Small intestine (tissue), 7 donors: ENCODE measurements at regions not wholly inside any gene's neighbourhood (a gene's known extent, or its start where the extent isn't known, plus 50 kb on each side); places are given as distances from the start of the nearest gene placed in this dataset.

ENCODE experiments used
- DNase-seq, 2 donors: peaks; one replicate each; pipeline versions ENCODE4 v3.0.0 to v3.0.0-alpha.2; 2013
- FAIRE-seq: peaks from 2 replicates; lab custom pipeline; 2012; peaks lifted over from hg19 to GRCh38; lab: Jason Lieb, UNC
- H3K27ac ChIP-seq, 3 donors: one replicate each; pipeline ENCODE4 v1.5.1; 2013; ENCODE audit warnings: low read length in 2 of 3, mild to moderate bottlenecking in 2 of 3, control low read depth in 1 of 3, inconsistent platforms in 1 of 3, low read depth in 1 of 3, moderate library complexity in 1 of 3
- H3K27me3 ChIP-seq, 3 donors: one replicate each; pipeline ENCODE4 v1.6.1; 2013; ENCODE audit warnings: low read length in 3 of 3, inconsistent platforms in 1 of 3; ENCODE audit not compliant: control insufficient read depth in 3 of 3, insufficient read depth in 3 of 3
- H3K36me3 ChIP-seq, 3 donors: one replicate each; pipeline ENCODE4 v1.6.1; 2013; ENCODE audit warnings: low read length in 3 of 3, inconsistent platforms in 1 of 3, low read depth in 1 of 3, mild to moderate bottlenecking in 1 of 3, moderate library complexity in 1 of 3; ENCODE audit not compliant: control insufficient read depth in 3 of 3, insufficient read depth in 2 of 3
- H3K4me1 ChIP-seq, 3 donors: one replicate each; pipeline ENCODE4 v1.6.1; 2013; ENCODE audit warnings: low read length in 2 of 3, inconsistent platforms in 1 of 3, low read depth in 1 of 3, mild to moderate bottlenecking in 1 of 3, moderate library complexity in 1 of 3; ENCODE audit not compliant: control insufficient read depth in 3 of 3, insufficient read depth in 2 of 3
- H3K4me3 ChIP-seq, 3 donors: one replicate each; pipeline ENCODE4 v1.5.1; 2013; ENCODE audit warnings: low read length in 3 of 3, control low read depth in 1 of 3, inconsistent platforms in 1 of 3, low read depth in 1 of 3, mild to moderate bottlenecking in 1 of 3, moderate library complexity in 1 of 3
- H3K9me3 ChIP-seq, 2 donors: one replicate each; pipeline ENCODE4 v1.6.1; 2013; ENCODE audit warnings: low read depth in 1 of 2, low read length in 1 of 2; ENCODE audit not compliant: control insufficient read depth in 2 of 2, insufficient read depth in 1 of 2
- WGBS, 3 donors: extraction: QIAGEN DNeasy Blood & Tissue Kit; methylation state at CpG; one replicate each; pipeline ENCODE4 v1.1.7; 2013; 5-methylcytosine and 5-hydroxymethylcytosine counted together
- donor health status: healthy with polysubstance abuse.
- donor health status: control.
- donor health status: control.
- donor health status: Bipolar disorder and iron deficiency.
- donor health status: healthy.

GRCh38 chr3:107106316-107106715 lies 270.9 kb upstream of the CCDC54 start:
- no peak overlapping the region for H3K4me3 ChIP-seq
- no peaks in the 10 kb centered on the region for H3K27me3 ChIP-seq
- no peaks in the 10 kb centered on the region for H3K4me1 ChIP-seq
- 84 to 95% (median 89%) methylated on average over 7 of the region's 7 CpGs for WGBS, 3 donors
- DNase-seq: no peak
- H3K27ac ChIP-seq: no peak overlapping the region
- FAIRE-seq: no peak
- peaks cover 0 to 2% of the 10 kb centered on the region in 2 donors for H3K9me3 ChIP-seq
- no peaks in the 10 kb centered on the region for H3K36me3 ChIP-seq

- FAIRE-seq (no peak), DNase-seq (no peak)
- WGBS, 3 donors: 90 to 96% (median 94%) methylated on average over 8 of the region's 8 CpGs
- Histone ChIP-seq H3K4me3 (no peak overlapping the region), H3K36me3 (no peaks in the 10 kb centered on the region), H3K4me1 (no peaks in the 10 kb centered on the region), H3K9me3 (peaks cover 0 to 2% of the 10 kb centered on the region in 2 donors), H3K27me3 (no peaks in the 10 kb centered on the region), H3K27ac (no peak overlapping the region)
These were observed 270.3 kb upstream of the CCDC54 start for GRCh38 chr3:107106907-107107306.

- no peak for DNase-seq
- FAIRE-seq: no peak
- 72 to 84% (median 75%) methylated on average over 3 of the region's 3 CpGs for WGBS, 3 donors
These were observed 266.5 kb upstream of the CCDC54 start for GRCh38 chr3:107110596-107111305.

GRCh38 chr3:107111872-107112271 lies 265.4 kb upstream of the CCDC54 start:
- Histone ChIP-seq H3K27ac (no peak overlapping the region), H3K4me3 (no peak overlapping the region), H3K4me1 (no peaks in the 10 kb centered on the region), H3K27me3 (no peaks in the 10 kb centered on the region), H3K36me3 (no peaks in the 10 kb centered on the region), H3K9me3 (no peaks in the 10 kb centered on the region)
- 42 to 73% (median 71%) methylated on average over 2 of the region's 2 CpGs for WGBS, 3 donors
- no peak for DNase-seq
- no peak for FAIRE-seq

More at GRCh38 chr3:107110596-107111305, 266.5 kb upstream of the CCDC54 start:
- no peaks in the 10 kb centered on the region for H3K9me3 ChIP-seq
- no peak overlapping the region for H3K27ac ChIP-seq
- no peaks in the 10 kb centered on the region for H3K27me3 ChIP-seq
- H3K4me3 ChIP-seq: no peak overlapping the region
- H3K36me3 ChIP-seq: no peaks in the 10 kb centered on the region
- no peaks in the 10 kb centered on the region for H3K4me1 ChIP-seq

- no peaks in the 10 kb centered on the region for H3K36me3 ChIP-seq
- DNase-seq: no peak
- H3K27me3 ChIP-seq: no peaks in the 10 kb centered on the region
- WGBS, 3 donors: 90 to 95% (median 92%) methylated on average over 1 of the region's 1 CpG
- H3K9me3 ChIP-seq: no peaks in the 10 kb centered on the region
- H3K27ac ChIP-seq: no peak overlapping the region
- H3K4me3 ChIP-seq: no peak overlapping the region
- FAIRE-seq: no peak
- no peaks in the 10 kb centered on the region for H3K4me1 ChIP-seq
These were observed 264.9 kb upstream of the CCDC54 start for GRCh38 chr3:107112356-107112755.

- Histone ChIP-seq H3K4me3 (no peak overlapping the region), H3K9me3 (no peaks in the 10 kb centered on the region), H3K27me3 (no peaks in the 10 kb centered on the region), H3K4me1 (no peaks in the 10 kb centered on the region), H3K36me3 (no peaks in the 10 kb centered on the region), H3K27ac (no peak overlapping the region)
- FAIRE-seq (no peak), DNase-seq (no peak)
- 84 to 92% (median 87%) methylated on average over 16 to 17 of the region's 17 CpGs for WGBS, 3 donors
These were observed 261.0 kb upstream of the CCDC54 start for GRCh38 chr3:107116251-107116650.

GRCh38 chr3:107117156-107117555 lies 260.1 kb upstream of the CCDC54 start:
- no peak for DNase-seq
- Histone ChIP-seq H3K27me3 (no peaks in the 10 kb centered on the region), H3K27ac (no peak overlapping the region), H3K4me3 (no peak overlapping the region), H3K9me3 (no peaks in the 10 kb centered on the region), H3K4me1 (no peaks in the 10 kb centered on the region), H3K36me3 (no peaks in the 10 kb centered on the region)
- 92 to 96% (median 95%) methylated on average over 4 of the region's 4 CpGs for WGBS, 3 donors
- FAIRE-seq: no peak

- Histone ChIP-seq H3K9me3 (no peaks in the 10 kb centered on the region), H3K4me1 (no peaks in the 10 kb centered on the region), H3K36me3 (no peaks in the 10 kb centered on the region), H3K4me3 (no peak overlapping the region), H3K27ac (no peak overlapping the region), H3K27me3 (no peaks in the 10 kb centered on the region)
- WGBS, 3 donors: 26 to 42% (median 39%) methylated on average over 10 of the region's 10 CpGs
- FAIRE-seq: no peak
- peak in 1 of 2 donors; percentile 13 for DNase-seq
These were observed 259.2 kb upstream of the CCDC54 start for GRCh38 chr3:107117922-107118536.
